ENCODE measurements at regions not wholly inside any gene's neighbourhood (a gene's known extent, or its start where the extent isn't known, plus 50 kb on each side); places are given as distances from the start of the nearest gene placed in this dataset.

DNA sequence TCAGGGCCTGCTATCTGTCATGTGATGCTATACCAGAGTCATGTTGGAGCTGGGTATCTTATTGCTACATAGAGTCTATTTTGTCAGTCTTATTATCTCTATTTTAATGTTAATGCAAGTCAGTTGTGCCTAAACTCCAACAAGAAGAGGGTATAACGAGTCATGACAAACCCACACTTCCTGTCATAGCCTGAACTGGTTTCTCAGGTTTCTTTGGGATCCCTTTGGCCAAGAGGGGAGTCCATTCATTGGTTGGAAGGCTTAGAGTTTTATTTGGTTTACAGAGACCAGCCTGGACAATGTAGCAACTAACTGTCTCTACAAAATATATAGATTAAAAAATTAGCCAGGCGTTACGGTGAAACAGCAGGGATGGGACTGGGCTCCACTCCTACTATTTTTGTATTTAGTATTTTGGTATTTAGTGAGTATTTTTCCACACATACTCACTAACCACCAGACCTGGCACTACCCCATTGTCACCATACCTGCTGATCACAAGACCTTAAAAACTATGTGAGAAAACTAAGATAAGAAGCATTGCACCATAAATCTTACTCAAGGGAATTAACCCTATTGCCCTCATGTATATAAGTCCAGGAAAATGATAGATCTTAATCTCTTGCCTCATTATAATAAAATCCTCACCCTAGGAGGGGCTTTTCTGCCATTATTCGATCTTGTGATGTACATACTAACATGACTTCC, 387.5 kb downstream of the IPO8 start:
- no peaks in the 10 kb centered on the region for H3K9me2 ChIP-seq (ENCODE audit: insufficient read depth)
- no peak overlapping the region for H2AFZ ChIP-seq
- in situ Hi-C loops (cut with MboI), result no loop called here
- no peaks in the 10 kb centered on the region for H3K36me3 ChIP-seq (ENCODE audit: low read depth)
- H3K4me2 ChIP-seq (ENCODE audit: unreplicated experiment), result no peak overlapping the region
- no peaks in the 10 kb centered on the region for H3F3A ChIP-seq (ENCODE audit: insufficient read depth)
- no peaks in the 10 kb centered on the region for H3K9me3 ChIP-seq (ENCODE audit: low read depth)
- no peak for TF ChIP-seq EZH2 (IDR thresholded peaks at IDR 0.05; ENCODE audit: insufficient read depth, poor library complexity, severe bottlenecking)
- no peak for TF ChIP-seq EZH2phosphoT487 (IDR thresholded peaks at IDR 0.05; ENCODE audit: insufficient read depth, low read depth)
- no peaks in the 10 kb centered on the region for H3K4me1 ChIP-seq (ENCODE audit: insufficient read depth)
- no peaks in the 10 kb centered on the region for H3K79me2 ChIP-seq (ENCODE audit: insufficient read depth)
- H3K27me3 ChIP-seq (replicated peaks; ENCODE audit: insufficient read depth), result no peaks in the 10 kb centered on the region
- DNase-seq, result no peak
- no peak overlapping the region for H3K9ac ChIP-seq
- no peaks in the 10 kb centered on the region for H4K20me1 ChIP-seq (ENCODE audit: insufficient read depth)
- no peak overlapping the region for H3K27ac ChIP-seq
- H3K4me3 ChIP-seq, result no peak overlapping the region
- WGBS, 2 experiments (ENCODE audit: low coverage in 1 of 2, low lambda C conversion rate in 2 of 2, missing lambda C conversion rate in 2 of 2), result 47 to 50% methylated on average over 4 of the region's 4 CpGs

DNA sequence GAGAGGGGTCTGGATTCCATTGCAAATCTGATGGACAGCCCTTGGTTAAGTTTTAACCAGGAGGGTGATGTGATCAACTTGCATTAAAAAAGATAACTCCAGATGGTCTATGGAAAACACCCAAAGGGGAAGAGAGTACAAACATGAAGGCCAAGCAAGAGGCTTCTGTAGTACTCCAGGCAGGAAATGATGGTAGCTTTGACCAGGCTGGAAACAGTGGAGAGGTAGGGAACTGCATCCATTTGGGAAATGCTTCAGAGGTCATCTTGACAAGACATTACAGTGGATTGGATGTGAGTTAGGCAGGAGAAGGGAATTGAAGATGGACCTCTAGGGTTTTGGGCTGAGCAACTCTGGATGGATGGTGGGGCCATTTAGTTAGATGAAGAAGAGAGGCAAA, 391.1 kb downstream of the IPO8 start:
- Histone ChIP-seq H3K4me3 (no peak overlapping the region), H2AFZ (no peak overlapping the region), H3K27me3 (replicated peaks; ENCODE audit: insufficient read depth) (no peaks in the 10 kb centered on the region), H4K20me1 (ENCODE audit: insufficient read depth) (no peaks in the 10 kb centered on the region), H3K27ac (no peak overlapping the region), H3F3A (ENCODE audit: insufficient read depth) (no peaks in the 10 kb centered on the region), H3K79me2 (ENCODE audit: insufficient read depth) (no peaks in the 10 kb centered on the region), H3K4me2 (ENCODE audit: unreplicated experiment) (no peak overlapping the region), H3K9ac (no peak overlapping the region), H3K4me1 (ENCODE audit: insufficient read depth) (no peaks in the 10 kb centered on the region), H3K36me3 (ENCODE audit: low read depth) (no peaks in the 10 kb centered on the region), H3K9me3 (ENCODE audit: low read depth) (no peaks in the 10 kb centered on the region), H3K9me2 (ENCODE audit: insufficient read depth) (no peaks in the 10 kb centered on the region)
- in situ Hi-C loops (cut with MboI), result no loop called here
- TF ChIP-seq EZH2phosphoT487 (IDR thresholded peaks at IDR 0.05; ENCODE audit: insufficient read depth, low read depth) (no peak), EZH2 (IDR thresholded peaks at IDR 0.05; ENCODE audit: insufficient read depth, poor library complexity, severe bottlenecking) (no peak)
- DNase-seq, result no peak

DNA sequence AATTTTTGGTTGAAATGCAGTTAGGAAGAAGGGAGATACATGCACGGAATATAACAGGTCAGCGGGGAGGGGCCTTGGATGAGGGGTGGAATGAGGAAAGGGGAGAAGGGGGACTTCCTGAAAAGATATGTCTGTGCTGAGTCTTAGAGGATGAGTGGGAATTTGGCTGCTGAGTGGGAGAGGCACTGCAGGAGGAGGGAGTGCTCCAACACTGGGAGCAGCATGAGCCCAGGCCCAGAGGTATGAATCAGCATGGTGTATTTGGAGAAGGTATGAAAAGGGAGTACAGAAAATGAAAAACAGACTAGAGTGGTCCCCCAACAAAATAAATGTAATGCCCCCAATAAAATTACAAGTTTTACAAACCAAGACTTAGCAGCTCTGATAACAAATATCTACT, 394.4 kb downstream of the IPO8 start:
- Histone ChIP-seq H3K4me2 (ENCODE audit: unreplicated experiment) (no peak overlapping the region), H3F3A (ENCODE audit: insufficient read depth) (no peaks in the 10 kb centered on the region), H3K27ac (no peak overlapping the region), H3K9me2 (ENCODE audit: insufficient read depth) (no peaks in the 10 kb centered on the region), H3K4me1 (ENCODE audit: insufficient read depth) (no peaks in the 10 kb centered on the region), H4K20me1 (ENCODE audit: insufficient read depth) (no peaks in the 10 kb centered on the region), H2AFZ (no peak overlapping the region), H3K36me3 (ENCODE audit: low read depth) (no peaks in the 10 kb centered on the region), H3K27me3 (replicated peaks; ENCODE audit: insufficient read depth) (no peaks in the 10 kb centered on the region), H3K9me3 (ENCODE audit: low read depth) (no peaks in the 10 kb centered on the region), H3K4me3 (no peak overlapping the region), H3K9ac (no peak overlapping the region), H3K79me2 (ENCODE audit: insufficient read depth) (no peaks in the 10 kb centered on the region)
- no peak for DNase-seq
- no peak for TF ChIP-seq EZH2 (IDR thresholded peaks at IDR 0.05; ENCODE audit: insufficient read depth, poor library complexity, severe bottlenecking)
- in situ Hi-C loops (cut with MboI), result no loop called here
- WGBS, 2 experiments (ENCODE audit: low coverage in 1 of 2, low lambda C conversion rate in 2 of 2, missing lambda C conversion rate in 2 of 2), result 82 to 87% methylated on average over 2 of the region's 2 CpGs

DNA sequence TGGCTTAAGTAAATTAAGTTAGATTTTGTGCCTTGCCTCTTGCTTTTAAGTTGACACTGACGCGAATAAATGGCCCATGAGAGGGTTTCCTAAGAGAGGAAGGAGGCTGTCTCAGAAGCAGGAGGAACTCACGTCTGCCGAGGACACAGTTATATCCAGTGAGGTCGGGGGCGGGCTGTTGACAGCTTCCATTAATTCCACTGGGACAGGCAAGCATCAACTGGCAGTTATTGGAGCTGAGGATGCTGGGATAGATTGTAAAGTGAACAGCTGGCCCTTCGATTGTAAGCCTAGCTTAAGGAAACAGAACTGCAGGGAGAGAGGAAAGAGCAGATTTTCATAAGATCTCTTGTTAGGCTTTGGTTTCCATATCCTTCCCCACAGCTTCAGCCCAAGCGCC, 399.2 kb downstream of the IPO8 start:
- Histone ChIP-seq H4K20me1 (ENCODE audit: insufficient read depth) (no peaks in the 10 kb centered on the region), H3K79me2 (ENCODE audit: insufficient read depth) (no peaks in the 10 kb centered on the region), H3K9me3 (ENCODE audit: low read depth) (no peaks in the 10 kb centered on the region), H3K4me1 (ENCODE audit: insufficient read depth) (no peaks in the 10 kb centered on the region), H3F3A (ENCODE audit: insufficient read depth) (no peaks in the 10 kb centered on the region), H3K4me3 (no peak overlapping the region), H2AFZ (no peak overlapping the region), H3K9ac (no peak overlapping the region), H3K36me3 (ENCODE audit: low read depth) (no peaks in the 10 kb centered on the region), H3K4me2 (ENCODE audit: unreplicated experiment) (no peak overlapping the region), H3K9me2 (ENCODE audit: insufficient read depth) (no peaks in the 10 kb centered on the region), H3K27me3 (replicated peaks; ENCODE audit: insufficient read depth) (no peaks in the 10 kb centered on the region), H3K27ac (no peak overlapping the region)
- TF ChIP-seq EZH2phosphoT487 (IDR thresholded peaks at IDR 0.05; ENCODE audit: insufficient read depth, low read depth), result no peak
- no peak for TF ChIP-seq EZH2 (IDR thresholded peaks at IDR 0.05; ENCODE audit: insufficient read depth, poor library complexity, severe bottlenecking)
- no peak for DNase-seq
- 28 to 35% methylated on average over 8 of the region's 8 CpGs for WGBS, 2 experiments (ENCODE audit: low coverage in 1 of 2, low lambda C conversion rate in 2 of 2, missing lambda C conversion rate in 2 of 2)
- in situ Hi-C loops (cut with MboI), result no loop called here
